Putamen (tissue), 1 donor: ENCODE measurements at regions not wholly inside any gene's neighbourhood (a gene's known extent, or its start where the extent isn't known, plus 50 kb on each side); places are given as distances from the start of the nearest gene placed in this dataset.
A peak's percentile ranks its signal among the peaks of the same experiment; 100 is the strongest.

Experiments used
- DNase-seq: peaks from one replicate; pipeline ENCODE4 v3.0.0-alpha.2; 2016; ENCODE audit warnings: low spot score

DNA sequence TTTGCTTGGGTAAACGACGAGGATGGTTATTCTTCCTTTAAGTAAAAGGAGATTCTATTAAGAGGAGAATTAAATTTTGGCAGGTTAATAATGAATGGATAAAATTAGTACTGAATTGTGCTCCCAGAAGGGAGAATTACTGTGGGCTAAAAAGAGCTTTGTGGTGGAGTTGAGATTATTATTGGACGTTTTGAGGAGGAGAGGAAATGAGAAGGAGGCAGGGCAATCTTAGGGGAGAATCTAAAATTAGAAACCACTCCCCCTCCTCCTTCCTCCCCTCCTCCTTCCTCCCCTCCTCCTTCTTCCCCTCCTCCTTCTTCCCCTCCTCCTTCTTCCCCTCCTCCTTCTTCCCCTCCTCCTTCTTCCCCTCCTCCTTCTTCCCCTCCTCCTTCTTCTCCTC is 331.8 kb downstream of the PRL start:
- DNase-seq, result no peak

DNA sequence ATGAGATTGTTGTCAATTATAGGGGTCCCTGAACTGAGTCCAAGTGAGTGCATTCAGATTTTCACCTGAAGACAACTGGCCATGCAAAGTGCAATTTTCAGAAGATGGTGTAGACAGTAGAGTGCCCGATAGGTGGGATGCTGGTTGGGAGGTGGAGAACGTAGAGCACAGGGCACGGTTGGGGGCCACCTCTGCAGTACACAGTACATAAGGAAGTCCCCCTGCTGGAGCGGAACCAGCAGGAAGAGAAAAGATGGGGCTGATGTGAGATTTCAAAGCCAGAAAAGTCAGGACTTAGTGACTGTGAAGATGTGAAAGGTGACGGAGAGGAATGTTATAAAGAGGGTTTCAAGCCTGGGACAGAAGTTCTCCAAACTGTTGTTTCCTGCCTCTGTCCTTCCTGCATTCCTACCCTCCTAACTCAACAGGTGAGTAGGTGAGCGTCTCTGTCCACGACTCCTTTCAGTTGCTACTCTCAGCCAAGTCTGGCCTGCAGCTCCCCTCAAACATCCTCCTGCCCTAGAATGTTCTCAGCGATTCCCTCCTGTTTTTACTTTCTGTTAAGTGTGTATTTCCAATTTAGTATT is 330.8 kb downstream of the PRL start:
- no peak for DNase-seq

GRCh38 chr6:21967056-21967974 is 329.5 kb downstream of the PRL start:
- DNase-seq, result no peak

DNA sequence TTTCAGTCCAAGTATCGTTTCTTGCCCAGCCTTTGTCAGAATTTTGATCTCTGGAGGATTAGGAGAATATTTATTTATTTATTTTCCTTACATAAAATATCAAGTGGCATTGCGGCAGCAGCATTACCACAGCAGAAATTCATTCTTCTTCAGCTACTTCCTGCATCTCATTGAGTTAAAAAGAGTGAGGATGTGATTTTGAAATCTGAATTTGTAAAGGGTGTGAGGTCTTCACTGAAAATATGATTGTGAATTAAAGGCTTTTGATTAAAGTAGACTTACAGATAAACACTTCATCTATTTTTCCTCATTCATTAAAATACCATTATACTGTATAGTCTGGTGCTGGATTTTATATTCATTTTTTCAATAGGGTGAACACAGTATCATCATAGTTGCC is 328.4 kb downstream of the PRL start:
- no peak for DNase-seq

DNA sequence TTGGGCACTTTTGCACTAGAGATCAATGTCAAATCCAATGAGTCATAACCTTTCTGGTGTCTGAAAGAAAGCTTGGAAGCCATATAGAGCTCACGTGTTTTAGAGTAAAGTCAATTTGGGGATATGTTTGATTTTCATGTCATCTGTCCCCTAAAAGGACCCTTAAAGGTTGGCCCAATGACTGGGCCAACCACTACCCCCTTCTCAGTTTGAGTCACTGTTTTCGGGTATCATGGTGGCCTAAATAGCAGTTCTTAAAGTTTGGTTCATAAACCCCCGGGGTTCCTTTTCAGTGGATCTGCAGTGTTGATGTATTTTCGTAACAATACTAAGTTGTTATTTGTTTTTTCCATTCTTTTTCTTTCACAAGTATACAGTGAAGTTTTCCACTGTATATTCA is 327.6 kb downstream of the PRL start:
- DNase-seq, result no peak

DNA sequence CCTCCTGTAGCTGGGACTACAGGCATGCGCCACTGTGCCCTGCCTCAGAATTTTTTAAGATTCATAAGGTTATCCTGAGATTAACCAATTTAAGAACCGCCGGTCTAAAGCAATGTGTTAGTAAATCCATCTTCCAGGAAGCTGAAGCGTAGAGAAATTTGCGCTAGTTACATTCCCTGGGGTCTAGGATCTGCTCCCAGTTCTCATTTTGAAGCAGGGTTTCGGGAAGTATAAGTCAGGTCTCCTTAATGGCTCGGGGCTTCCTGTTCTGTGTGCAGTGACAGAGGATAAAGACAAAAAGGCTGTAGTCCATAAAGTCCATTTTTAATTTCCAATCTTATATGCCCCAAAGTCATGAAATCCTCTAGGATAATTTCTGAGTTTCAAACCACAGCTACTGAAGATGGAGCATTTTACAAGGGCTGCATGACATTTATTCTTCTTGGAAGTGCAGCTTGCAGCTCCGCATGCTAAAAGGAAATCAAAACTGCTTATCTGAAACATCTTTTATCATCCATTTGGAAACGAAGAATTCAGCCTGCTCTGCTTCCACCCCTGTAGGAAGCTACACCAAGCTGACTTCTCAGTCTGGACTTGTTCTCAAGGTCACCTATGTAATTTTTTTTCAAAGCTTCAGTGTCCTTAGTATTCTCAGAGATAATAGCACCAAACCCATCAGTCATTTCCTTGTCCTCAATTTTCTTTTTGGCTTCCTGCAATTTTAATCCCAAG is 326.1 kb downstream of the PRL start:
- no peak for DNase-seq

GRCh38 chr6:21971541-21971940 is 325.3 kb downstream of the PRL start:
- DNase-seq, result no peak

DNA sequence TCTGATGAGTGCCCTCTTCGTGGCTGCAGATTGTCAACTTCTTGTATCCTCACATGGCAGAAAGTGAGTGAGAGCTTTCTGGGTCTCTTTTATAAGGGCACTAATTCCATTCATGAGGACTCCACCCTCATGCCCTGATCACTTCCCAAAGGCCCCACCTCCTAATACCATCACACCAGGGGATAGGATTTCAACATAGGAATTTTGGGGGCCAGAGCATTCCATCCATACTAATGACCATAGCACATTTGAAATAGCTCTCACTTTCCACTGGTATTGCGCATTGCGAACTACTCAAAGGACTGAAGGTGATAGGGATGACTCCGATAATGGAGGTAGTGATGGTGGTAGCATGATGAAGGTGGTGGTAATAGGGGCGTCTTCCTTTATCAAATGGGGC is 324.3 kb downstream of the PRL start:
- DNase-seq, result no peak

GRCh38 chr6:21977346-21977745 is 319.5 kb downstream of the PRL start:
- no peak for DNase-seq

DNA sequence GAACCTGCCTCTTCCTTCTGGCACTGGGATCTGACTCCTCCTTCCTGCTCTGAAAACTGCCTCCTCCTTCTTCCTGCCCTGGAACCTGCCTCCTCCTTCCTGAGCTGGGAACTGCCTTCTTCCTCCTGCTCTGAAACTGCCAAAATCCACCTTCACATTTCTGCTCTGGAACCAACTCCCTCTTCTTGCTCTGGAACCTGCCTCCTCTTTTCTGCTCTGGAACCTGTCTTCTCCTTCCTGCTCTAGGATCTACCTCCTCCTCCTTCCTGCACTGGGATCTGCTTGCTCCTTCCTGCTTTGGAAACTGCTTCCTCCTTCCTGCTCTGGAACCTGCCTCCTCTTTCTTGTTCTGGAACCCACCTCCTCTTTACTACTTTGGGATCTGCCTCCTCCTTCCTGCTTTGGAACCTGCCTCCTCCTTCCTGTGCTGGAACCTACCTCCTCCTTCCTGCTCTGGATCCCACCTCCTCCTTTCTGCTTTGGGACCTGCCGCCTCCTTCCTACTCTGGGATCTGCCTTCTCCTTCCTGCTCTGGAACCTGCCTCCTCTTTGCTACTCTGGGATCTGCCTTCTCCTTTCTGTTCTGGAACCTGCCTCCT is 315.5 kb downstream of the PRL start:
- no peak for DNase-seq

- no peak for DNase-seq
Measured at GRCh38 chr6:21984135-21984534, 312.7 kb downstream of the PRL start.

GRCh38 chr6:21984561-21984960 is 312.3 kb downstream of the PRL start:
- no peak for DNase-seq

DNA sequence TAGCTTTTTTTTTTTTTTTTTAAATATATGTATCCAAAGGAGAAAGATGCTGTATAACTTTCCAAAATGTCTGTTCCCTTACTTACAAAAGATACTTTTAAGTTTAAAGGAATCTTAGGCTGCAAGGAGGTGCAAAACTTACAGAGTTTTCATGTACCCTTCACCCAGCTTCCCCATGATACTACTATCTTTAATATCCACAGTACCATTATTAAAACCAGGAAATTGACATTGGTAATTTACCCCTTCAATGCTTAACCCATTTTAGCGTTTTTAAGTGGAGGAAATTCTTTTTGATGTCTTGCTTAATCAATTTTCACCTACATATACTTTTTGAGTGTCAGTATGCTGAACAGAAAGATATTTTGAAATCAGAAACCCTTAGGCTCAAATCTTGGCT is 310.9 kb downstream of the PRL start:
- DNase-seq, result no peak

DNA sequence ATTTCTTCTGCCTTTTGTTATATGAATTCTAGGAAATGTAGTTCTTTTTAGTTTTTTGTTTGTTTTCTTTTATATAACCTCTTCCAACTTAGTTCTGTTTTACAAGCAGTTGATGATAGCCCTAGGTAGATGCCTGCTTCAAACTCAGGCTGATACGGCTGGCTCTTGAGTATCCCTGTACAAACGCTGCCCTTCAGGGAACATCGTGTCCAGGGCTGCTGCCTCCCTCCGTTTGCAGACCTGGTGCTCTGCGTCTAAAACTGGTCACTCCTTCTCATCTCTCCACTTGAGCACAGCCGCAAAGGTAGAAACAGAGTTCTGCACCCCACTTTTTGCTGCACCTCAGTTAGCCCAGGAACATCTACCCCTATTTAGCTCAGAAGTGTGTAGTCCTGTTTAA is 310.1 kb downstream of the PRL start:
- DNase-seq, result no peak

DNA sequence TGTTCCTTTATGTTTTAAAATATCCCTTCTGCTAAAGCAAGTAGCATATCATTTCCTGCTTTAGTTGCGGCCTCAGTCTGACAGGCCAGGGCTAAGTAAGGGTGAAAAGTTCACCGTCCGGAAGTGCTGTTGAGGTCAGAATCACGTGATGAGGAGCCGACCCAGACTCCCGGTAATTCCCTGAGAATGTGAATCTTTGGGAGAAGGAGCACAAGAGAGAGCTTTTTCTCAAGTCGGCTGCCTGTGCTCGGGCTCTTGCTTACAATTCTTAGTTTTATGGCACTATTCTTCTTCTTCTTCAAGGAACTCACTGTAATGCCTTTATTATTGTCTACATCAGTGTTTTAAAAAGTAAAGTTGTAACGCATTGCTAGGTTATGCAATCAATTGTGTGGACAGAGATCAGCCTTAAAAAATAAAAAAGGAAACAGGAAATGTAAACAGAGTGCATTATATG is 309.3 kb downstream of the PRL start:
- DNase-seq, result peak; percentile 31

DNA sequence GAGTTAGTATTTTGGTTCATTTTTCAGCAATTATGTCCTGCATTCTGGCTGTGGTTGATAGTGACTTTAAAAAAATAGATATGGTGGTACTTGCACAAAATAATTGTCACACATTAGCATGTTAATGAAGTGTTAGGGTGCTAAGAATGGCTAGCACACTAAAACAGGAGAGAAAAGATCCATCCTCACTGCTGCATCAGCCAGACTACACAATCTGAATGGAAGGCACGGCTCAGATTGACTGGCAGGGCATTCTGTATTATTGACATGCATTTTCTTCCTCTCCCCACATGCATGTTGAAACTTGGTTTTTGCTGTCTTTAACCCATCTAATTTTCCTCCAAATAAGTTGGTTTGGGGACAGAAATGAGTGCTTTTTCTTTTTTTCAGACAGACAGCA is 306.3 kb downstream of the PRL start:
- DNase-seq, result no peak

GRCh38 chr6:21992178-21992967 is 304.5 kb downstream of the PRL start:
- DNase-seq, result no peak

GRCh38 chr6:21993841-21994240 is 303.0 kb downstream of the PRL start:
- DNase-seq, result no peak

DNA sequence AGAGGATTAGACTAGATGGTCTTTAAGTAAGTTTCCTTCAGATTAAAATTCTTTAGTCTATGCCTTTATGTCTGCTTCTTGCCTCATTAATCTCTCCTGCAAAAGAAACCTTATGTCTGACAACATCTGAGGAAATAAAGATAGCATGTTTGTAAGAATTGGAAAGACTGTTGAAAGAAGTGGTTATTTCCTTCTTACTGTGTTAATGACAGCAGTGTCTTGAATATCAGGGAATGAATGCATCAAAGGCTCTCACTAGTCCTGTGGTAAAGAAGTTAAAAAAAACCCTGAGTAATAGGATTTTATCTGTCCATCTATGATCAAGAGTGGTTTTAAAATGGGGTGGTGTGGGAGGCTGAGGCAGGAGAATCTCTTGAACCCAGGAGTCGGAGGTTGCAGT is 302.0 kb downstream of the PRL start:
- no peak for DNase-seq

GRCh38 chr6:21995318-21995717 is 301.5 kb downstream of the PRL start:
- DNase-seq, result no peak

GRCh38 chr6:21996425-21997118 is 300.3 kb downstream of the PRL start:
- DNase-seq, result no peak
